Cardiac fibroblast (primary cell): ENCODE measurements at regions not wholly inside any gene's neighbourhood (a gene's known extent, or its start where the extent isn't known, plus 50 kb on each side); places are given as distances from the start of the nearest gene placed in this dataset.

ENCODE experiments used
- DNase-seq, 2 donors: peaks; one replicate each; pipeline versions ENCODE4 v3.0.0 to v3.0.0-alpha.2; 2010; ENCODE audit warnings: low read depth in 2 of 2
- H3K4me3 ChIP-seq, 2 donors: replicated peaks in 1 of 2; 1 replicate in 1 of 2; 2 replicates in 1 of 2; pipeline ENCODE4 v1.5.1; 2011; ENCODE audit warnings: low read depth in 2 of 2, low read length in 2 of 2, mild to moderate bottlenecking in 2 of 2, moderate library complexity in 1 of 2
- CTCF ChIP-seq: IDR thresholded peaks from one replicate; pipeline ENCODE4 v1.5.1; 2011; ENCODE audit warnings: low read depth, mild to moderate bottlenecking, low read length, inconsistent platforms

GRCh38 chr16:85320677-85321385 is 208.6 kb upstream of the CIBAR2 start:
- H3K4me3 ChIP-seq, result no peak overlapping the region
- no peak for TF ChIP-seq CTCF
- no peak for DNase-seq

- H3K4me3 ChIP-seq, result peak overlapping the region in 1 of 2 donors; percentile 5
- DNase-seq, result peak; percentile 92 to 99
- no peak for TF ChIP-seq CTCF
These were observed 209.4 kb upstream of the CIBAR2 start for GRCh38 chr16:85321509-85322271.

- no peak for DNase-seq
- no peak for TF ChIP-seq CTCF
- no peak overlapping the region for H3K4me3 ChIP-seq
These were observed 211.1 kb upstream of the CIBAR2 start for GRCh38 chr16:85323230-85323960.

- TF ChIP-seq CTCF, result no peak
- no peak overlapping the region for H3K4me3 ChIP-seq
- DNase-seq, result no peak
These were observed 211.6 kb upstream of the CIBAR2 start for GRCh38 chr16:85323961-85324253.

- no peak for DNase-seq
- H3K4me3 ChIP-seq, result no peak overlapping the region
- no peak for TF ChIP-seq CTCF
These were observed 212.2 kb upstream of the CIBAR2 start for GRCh38 chr16:85324488-85324887.

GRCh38 chr16:85326113-85326793 is 214.0 kb upstream of the CIBAR2 start:
- peak; percentile 38 to 45 for DNase-seq
- no peak overlapping the region for H3K4me3 ChIP-seq
- no peak for TF ChIP-seq CTCF
